Calu3 (cell line): ENCODE measurements at regions not wholly inside any gene's neighbourhood (a gene's known extent, or its start where the extent isn't known, plus 50 kb on each side); places are given as distances from the start of the nearest gene placed in this dataset.

Source experiments
- BruUV-seq: library from RNA; stranded (reverse); fragments of 400-500 nt; replicated peaks from 2 replicates; lab custom pipeline; 2021; lab: Mats Ljungman, UMichigan
- CTCF ChIA-PET: fragments of 300-600 bp; sonication (Branson Sonifier 250); formaldehyde crosslinking; loops from one replicate; lab custom pipeline; 2022; ENCODE audit warnings: antibody characterized with exemption; lab: Charles Lee
- DNase-seq: peaks from one replicate; pipeline ENCODE4 v3.0.0; 2022
- H3K27ac Mint-ChIP-seq: one replicate; pipeline ENCODE4 v1.8.0; 2022; ENCODE audit warnings: mixed read lengths; ENCODE audit not compliant: unreplicated experiment
- H3K27me3 Mint-ChIP-seq: one replicate; pipeline ENCODE4 v1.8.0; 2022; ENCODE audit warnings: mixed read lengths; ENCODE audit not compliant: unreplicated experiment
- H3K36me3 Mint-ChIP-seq: one replicate; pipeline ENCODE4 v1.8.0; 2022; ENCODE audit warnings: mild to moderate bottlenecking, moderate library complexity, mixed read lengths; ENCODE audit not compliant: insufficient read depth, unreplicated experiment
- H3K4me1 Mint-ChIP-seq: one replicate; pipeline ENCODE4 v1.8.0; 2022; ENCODE audit warnings: mild to moderate bottlenecking, low read depth, mixed read lengths; ENCODE audit not compliant: unreplicated experiment
- H3K4me3 Mint-ChIP-seq: one replicate; pipeline ENCODE4 v1.8.0; 2022; ENCODE audit warnings: mild to moderate bottlenecking, low read depth, moderate library complexity, mixed read lengths; ENCODE audit not compliant: unreplicated experiment
- H3K9me3 Mint-ChIP-seq: one replicate; pipeline ENCODE4 v1.8.0; 2022; ENCODE audit warnings: low read depth, mixed read lengths; ENCODE audit not compliant: unreplicated experiment
- CTCF ChIP-seq: fragments of 200-600 bp; IDR thresholded peaks from one replicate; pipeline ENCODE4 v1.8.0; 2022; ENCODE audit warnings: antibody characterized with exemption; ENCODE audit not compliant: unreplicated experiment
- intact Hi-C: fragments of 100-400 bp; cut with micrococcal nuclease; formaldehyde crosslinking; loops from one replicate; pipeline ENCODE4 v1.10.0; 2022; ENCODE audit not compliant: unreplicated experiment

GRCh38 chr3:99342383-99342782 lies 296.0 kb upstream of the COL8A1 start:
- CTCF ChIA-PET = no interaction called here
- BruUV-seq = no TSS peak
- TF ChIP-seq CTCF = no peak
- intact Hi-C loops = no loop called here
- Mint-ChIP-seq H3K4me3 (no peak overlapping the region), H3K27ac (no peak overlapping the region), H3K9me3 (no peaks in the 10 kb centered on the region), H3K4me1 (no peaks in the 10 kb centered on the region), H3K27me3 (no peaks in the 10 kb centered on the region), H3K36me3 (no peaks in the 10 kb centered on the region)
- no peak for DNase-seq

GRCh38 chr3:99339222-99339621 lies 299.2 kb upstream of the COL8A1 start:
- Mint-ChIP-seq H3K4me1 (no peaks in the 10 kb centered on the region), H3K27me3 (no peaks in the 10 kb centered on the region), H3K4me3 (no peak overlapping the region), H3K27ac (no peak overlapping the region), H3K36me3 (no peaks in the 10 kb centered on the region), H3K9me3 (no peaks in the 10 kb centered on the region)
- CTCF ChIA-PET = no interaction called here
- intact Hi-C loops = no loop called here
- DNase-seq = no peak
- no peak for TF ChIP-seq CTCF
- no TSS peak for BruUV-seq

GRCh38 chr3:99332718-99333117 lies 305.7 kb upstream of the COL8A1 start:
- Mint-ChIP-seq H3K36me3 (no peaks in the 10 kb centered on the region), H3K4me3 (no peak overlapping the region), H3K27ac (no peak overlapping the region), H3K27me3 (no peaks in the 10 kb centered on the region), H3K4me1 (peaks cover 7% of the 10 kb centered on the region), H3K9me3 (no peaks in the 10 kb centered on the region)
- TF ChIP-seq CTCF = no peak
- intact Hi-C loops = no loop called here
- BruUV-seq = no TSS peak
- no peak for DNase-seq
- CTCF ChIA-PET = no interaction called here

- H3K27ac Mint-ChIP-seq = no peak overlapping the region
- H3K36me3 Mint-ChIP-seq = no peaks in the 10 kb centered on the region
- intact Hi-C loops = no loop called here
- peaks cover 7% of the 10 kb centered on the region for H3K4me1 Mint-ChIP-seq
- H3K4me3 Mint-ChIP-seq = no peak overlapping the region
- DNase-seq = no peak
- H3K9me3 Mint-ChIP-seq = no peaks in the 10 kb centered on the region
- CTCF ChIA-PET = no interaction called here
- TF ChIP-seq CTCF = no peak
- no TSS peak for BruUV-seq
- no peaks in the 10 kb centered on the region for H3K27me3 Mint-ChIP-seq
Observed at GRCh38 chr3:99332276-99332675, 306.1 kb upstream of the COL8A1 start.
